Aorta (tissue), 5 donors: ENCODE measurements at regions not wholly inside any gene's neighbourhood (a gene's known extent, or its start where the extent isn't known, plus 50 kb on each side); places are given as distances from the start of the nearest gene placed in this dataset.

Source experiments
- ATAC-seq: fragments of 200-7000 bp; cut with Tn5 transposase; one replicate; pipeline ENCODE4 v1.9.1; 2022; ENCODE audit warnings: moderate library complexity; ENCODE audit not compliant: low FRiP score
- DNase-seq, 2 donors: peaks; one replicate each; pipeline ENCODE4 v3.0.0-alpha.2; 2020
- H3K27ac ChIP-seq, 2 donors: one replicate each; pipeline ENCODE4 v1.5.1; 2013; ENCODE audit warnings: low read length in 2 of 2, mild to moderate bottlenecking in 2 of 2, moderate library complexity in 2 of 2, control low read depth in 1 of 2, inconsistent platforms in 1 of 2, low read depth in 1 of 2
- H3K27me3 ChIP-seq, 2 donors: one replicate each; pipeline ENCODE4 v1.6.1; 2013; ENCODE audit warnings: control low read depth in 1 of 2, low read length in 1 of 2, mild to moderate bottlenecking in 1 of 2, moderate library complexity in 1 of 2; ENCODE audit not compliant: insufficient read depth in 2 of 2, control insufficient read depth in 1 of 2
- H3K36me3 ChIP-seq, 2 donors: one replicate each; pipeline ENCODE4 v1.6.1; 2013; ENCODE audit warnings: control low read depth in 1 of 2, low read length in 1 of 2, mild to moderate bottlenecking in 1 of 2; ENCODE audit not compliant: insufficient read depth in 2 of 2, control insufficient read depth in 1 of 2
- H3K4me1 ChIP-seq, 2 donors: one replicate each; pipeline ENCODE4 v1.6.1; 2013; ENCODE audit warnings: low read length in 2 of 2, control low read depth in 1 of 2, mild to moderate bottlenecking in 1 of 2, moderate library complexity in 1 of 2; ENCODE audit not compliant: insufficient read depth in 2 of 2, control insufficient read depth in 1 of 2
- H3K4me3 ChIP-seq, 2 donors: one replicate each; pipeline ENCODE4 v1.5.1; 2013; ENCODE audit warnings: low read length in 2 of 2, control low read depth in 1 of 2, mild to moderate bottlenecking in 1 of 2
- H3K9me3 ChIP-seq: one replicate; pipeline ENCODE4 v1.6.1; 2013; ENCODE audit warnings: mild to moderate bottlenecking, low read length; ENCODE audit not compliant: control insufficient read depth
- WGBS, 2 donors: extraction: QIAGEN DNeasy Blood & Tissue Kit; methylation state at CpG; one replicate each; pipeline ENCODE4 v1.1.7; 2013; 5-methylcytosine and 5-hydroxymethylcytosine counted together
- intact Hi-C, 2 donors: fragments of 100-400 bp; cut with DNase I; formaldehyde crosslinking; loops; one replicate each; pipeline versions ENCODE4 v1.14.2 to v1.15.0; 2022
- donor health status: healthy with polysubstance abuse.
- donor health status: Bipolar disorder and iron deficiency.
- donor health status: DM: no; HTN: no; CAD: no.
- donor health status: DM: no; HTN: no; CAD: no.
- donor health status: DM: yes; HTN: yes; CAD: no.

DNA sequence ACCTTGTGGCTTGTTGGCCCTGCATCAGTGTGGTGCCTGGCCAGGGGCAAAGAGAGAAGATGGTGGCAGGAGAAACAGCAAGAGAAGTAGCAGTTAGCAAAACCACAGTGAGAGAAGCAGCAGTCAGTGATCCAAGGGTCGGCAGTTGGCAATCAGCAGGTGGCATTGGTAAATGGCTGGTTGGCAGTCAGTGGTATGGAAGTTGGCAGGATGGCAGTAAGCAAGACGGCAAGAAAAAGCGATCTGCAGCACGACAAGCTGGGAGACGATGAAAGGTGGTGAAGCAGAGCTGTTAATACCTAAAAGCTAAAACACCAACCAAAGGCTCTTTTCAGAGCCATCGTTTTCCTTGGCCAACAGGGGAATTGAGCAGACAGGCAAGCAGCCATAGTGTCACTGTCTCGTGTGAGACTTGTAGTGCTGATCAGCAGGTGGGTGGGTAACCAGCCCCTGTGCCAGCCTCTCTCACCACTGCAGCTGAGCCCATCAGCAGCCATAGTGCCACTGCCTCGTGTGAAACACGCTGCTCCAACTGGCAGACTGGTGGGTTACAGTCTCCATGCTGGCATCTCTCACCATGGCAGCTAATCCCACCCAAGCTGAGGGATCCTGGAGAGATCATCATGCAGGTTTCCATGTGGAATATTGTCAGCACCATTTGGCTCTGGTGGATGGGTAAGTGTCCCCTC, 2078.4 kb downstream of the PCDH7 start:
- Histone ChIP-seq H3K27me3 (no peaks in the 10 kb centered on the region), H3K4me1 (no peaks in the 10 kb centered on the region), H3K27ac (no peak overlapping the region), H3K36me3 (no peaks in the 10 kb centered on the region), H3K4me3 (no peak overlapping the region), H3K9me3 (no peaks in the 10 kb centered on the region)
- DNase-seq (no peak), ATAC-seq (peak; percentile 31)
- intact Hi-C loops: no loop called here
- WGBS, 2 donors: 68 to 74% methylated on average over 9 of the region's 9 CpGs

DNA sequence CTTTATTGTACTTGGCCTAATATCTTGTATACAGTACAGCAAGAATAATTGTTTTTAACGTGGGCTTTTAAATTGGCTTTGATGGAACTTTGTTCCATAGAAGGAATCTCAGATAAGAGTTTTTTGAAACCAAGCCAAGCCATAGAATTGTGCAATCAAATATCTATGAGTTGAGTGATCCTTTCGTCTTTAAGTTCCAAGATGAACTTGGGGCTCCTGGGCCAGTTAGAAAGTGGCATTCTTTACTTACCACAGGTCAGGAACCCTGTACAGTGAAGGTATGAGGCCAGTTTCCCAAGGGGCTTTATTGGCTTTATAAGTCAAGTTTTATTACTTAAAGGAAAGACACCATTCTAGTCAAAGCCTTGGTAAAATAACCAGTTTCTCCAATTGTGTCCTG, 2104.2 kb downstream of the PCDH7 start:
- ATAC-seq: no peak
- WGBS, 2 donors: 8 to 9% methylated on average over 2 of the region's 2 CpGs

DNA sequence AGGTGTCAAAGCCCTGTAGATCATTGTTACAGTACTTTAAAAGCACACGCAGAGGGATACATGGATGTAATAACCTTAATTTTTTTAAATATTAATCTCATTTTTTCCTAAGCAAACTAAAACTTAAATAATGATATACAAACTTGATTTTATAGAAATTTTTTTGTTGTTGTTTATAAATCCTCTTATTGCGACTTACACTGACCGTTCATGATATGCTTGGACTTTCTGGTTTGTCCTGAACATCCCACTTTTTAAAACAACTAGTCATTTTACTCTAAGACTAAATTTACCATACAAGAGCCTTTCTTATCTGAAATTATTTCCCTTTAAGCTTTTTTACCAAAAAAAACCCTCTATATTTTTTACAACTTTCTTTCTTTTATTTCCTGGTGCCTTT, 2106.0 kb downstream of the PCDH7 start:
- H3K9me3 ChIP-seq: no peaks in the 10 kb centered on the region
- 85 to 89% methylated on average over 3 of the region's 3 CpGs for WGBS, 2 donors
- ATAC-seq (no peak), DNase-seq (no peak)
- intact Hi-C loops: no loop called here
- no peaks in the 10 kb centered on the region for H3K4me1 ChIP-seq
- no peaks in the 10 kb centered on the region for H3K27me3 ChIP-seq
- no peaks in the 10 kb centered on the region for H3K36me3 ChIP-seq
- H3K4me3 ChIP-seq: no peak overlapping the region
- no peak overlapping the region for H3K27ac ChIP-seq

More for the DNA sequence above, 2104.2 kb downstream of the PCDH7 start:
- Histone ChIP-seq H3K27me3 (no peaks in the 10 kb centered on the region), H3K4me3 (no peak overlapping the region), H3K27ac (no peak overlapping the region), H3K9me3 (no peaks in the 10 kb centered on the region), H3K36me3 (no peaks in the 10 kb centered on the region), H3K4me1 (no peaks in the 10 kb centered on the region)
- intact Hi-C loops: no loop called here
- DNase-seq: no peak

DNA sequence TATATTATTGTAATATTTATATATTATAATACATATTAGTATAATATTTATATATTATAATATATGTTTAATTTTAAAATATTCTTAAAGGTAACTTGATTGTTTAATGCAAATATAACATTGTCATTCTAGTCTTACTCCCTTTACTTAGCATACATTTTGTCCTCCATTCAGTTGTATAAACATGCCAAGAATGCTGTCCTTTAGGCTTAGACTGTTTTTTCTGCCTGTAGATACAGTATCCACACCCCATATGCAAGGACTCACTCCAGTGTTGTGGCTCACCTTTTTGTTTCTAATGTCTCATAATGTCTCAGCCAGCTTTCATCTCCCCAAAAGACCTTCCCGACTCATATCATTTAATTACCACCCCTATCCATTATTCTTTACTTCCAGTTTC, 2110.0 kb downstream of the PCDH7 start:
- no peaks in the 10 kb centered on the region for H3K9me3 ChIP-seq
- H3K27me3 ChIP-seq: no peaks in the 10 kb centered on the region
- no peaks in the 10 kb centered on the region for H3K36me3 ChIP-seq
- no peaks in the 10 kb centered on the region for H3K4me1 ChIP-seq
- no peak overlapping the region for H3K27ac ChIP-seq
- intact Hi-C loops: no loop called here
- H3K4me3 ChIP-seq: no peak overlapping the region
- DNase-seq (no peak), ATAC-seq (no peak)
- WGBS, 2 donors: 77 to 87% methylated on average over 1 of the region's 1 CpG

DNA sequence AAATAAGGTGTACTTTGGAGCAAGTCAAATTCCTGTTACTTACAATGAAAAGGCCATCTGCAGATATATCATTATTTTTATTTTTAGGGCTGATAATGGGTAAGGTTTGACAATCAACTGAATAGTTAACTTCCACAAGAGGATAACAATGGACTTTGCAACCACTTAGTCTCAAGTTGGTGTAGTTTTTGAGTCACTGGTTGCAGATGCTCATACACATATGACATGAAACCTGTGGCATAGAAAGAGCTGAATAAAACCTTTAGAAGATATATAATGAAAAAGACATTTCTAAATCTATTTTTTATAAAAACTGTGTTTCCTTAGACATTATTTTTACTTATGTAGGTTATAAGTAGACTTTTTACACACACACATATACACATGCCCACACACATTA, 2110.9 kb downstream of the PCDH7 start:
- Histone ChIP-seq H3K27me3 (no peaks in the 10 kb centered on the region), H3K4me3 (no peak overlapping the region), H3K9me3 (no peaks in the 10 kb centered on the region), H3K36me3 (no peaks in the 10 kb centered on the region), H3K27ac (no peak overlapping the region), H3K4me1 (no peaks in the 10 kb centered on the region)
- intact Hi-C loops: no loop called here
- ATAC-seq: no peak
- DNase-seq: no peak

DNA sequence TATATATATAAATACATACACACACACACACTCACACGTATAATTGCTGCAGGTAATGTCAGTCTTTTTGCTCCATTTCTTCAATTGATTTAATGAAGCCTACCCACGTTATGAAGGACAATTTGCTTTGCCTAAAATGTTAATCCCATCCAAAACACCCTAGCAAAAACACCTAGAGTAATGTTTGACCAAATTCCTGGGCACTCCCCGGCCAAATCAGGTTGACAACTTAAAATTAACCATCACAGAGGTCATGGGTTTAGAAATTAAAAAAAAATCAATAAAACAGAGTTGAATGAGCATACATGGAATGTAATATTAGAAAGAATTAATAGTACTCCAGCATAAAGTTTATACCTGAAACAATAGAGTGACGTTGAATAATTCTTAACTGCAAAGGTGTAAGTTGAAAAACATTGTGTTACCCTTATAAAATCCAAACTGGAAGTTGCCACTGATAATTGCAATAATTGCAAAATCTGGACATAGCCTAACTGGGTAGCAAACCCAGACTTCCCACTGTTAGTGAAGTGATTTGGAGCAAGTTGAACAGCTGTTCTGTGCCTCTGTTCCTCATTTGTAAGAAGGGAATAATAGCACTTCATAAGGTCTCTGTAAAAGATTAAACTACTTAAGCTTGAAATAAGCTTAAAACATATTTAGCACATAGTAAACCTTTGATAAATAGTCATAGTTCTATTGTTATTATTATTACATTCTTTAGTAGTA, 2120.5 kb downstream of the PCDH7 start:
- WGBS, 2 donors: 79 to 81% methylated on average over 4 of the region's 4 CpGs
- H3K27ac ChIP-seq: no peak overlapping the region
- ATAC-seq (no peak), DNase-seq (no peak)
- H3K9me3 ChIP-seq: no peaks in the 10 kb centered on the region
- H3K27me3 ChIP-seq: no peaks in the 10 kb centered on the region
- no peaks in the 10 kb centered on the region for H3K4me1 ChIP-seq
- H3K4me3 ChIP-seq: no peak overlapping the region
- H3K36me3 ChIP-seq: no peaks in the 10 kb centered on the region
- intact Hi-C loops: no loop called here

DNA sequence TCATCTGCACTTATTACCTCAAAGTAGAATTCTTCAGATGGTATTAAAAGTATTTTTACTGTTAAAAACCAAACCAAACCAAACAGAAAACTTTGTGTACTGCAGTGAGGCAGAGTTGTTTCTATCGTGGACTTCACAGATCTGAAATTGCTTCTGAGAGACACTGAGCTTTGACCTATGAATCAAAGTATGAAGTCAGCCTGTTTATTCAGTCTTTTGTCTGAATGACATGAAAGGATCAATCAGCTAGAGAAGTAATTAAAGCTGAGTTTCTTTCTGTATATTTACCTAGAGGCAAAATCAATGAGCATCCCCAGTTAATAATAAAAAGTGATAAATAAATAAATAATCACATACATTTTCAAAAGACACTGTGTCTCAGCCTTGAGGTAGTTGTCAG, 2121.0 kb downstream of the PCDH7 start:
- ATAC-seq: no peak
- intact Hi-C loops: no loop called here
- WGBS, 2 donors: 19 to 25% methylated on average over 1 of the region's 1 CpG

DNA sequence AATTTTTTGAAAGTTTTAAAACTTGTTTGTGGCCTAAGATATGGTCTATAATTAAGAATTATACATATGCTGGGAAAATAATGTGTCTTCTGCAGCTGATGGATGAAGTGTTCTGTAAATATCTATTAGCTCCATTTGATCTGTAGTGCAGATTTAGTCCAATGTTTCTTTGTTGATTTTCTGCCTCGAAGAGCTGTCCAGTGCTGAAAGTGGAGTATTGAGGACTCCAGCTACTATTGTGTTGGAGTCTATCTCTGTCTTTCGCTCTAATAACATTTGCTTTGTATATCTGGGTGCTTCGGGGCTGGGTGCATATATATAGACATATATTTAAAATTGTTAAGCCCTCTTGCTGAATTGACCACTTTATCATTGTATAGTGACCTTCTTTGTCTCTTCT, 2127.3 kb downstream of the PCDH7 start:
- WGBS, 2 donors: 63 to 70% methylated on average over 3 of the region's 3 CpGs

More for the DNA sequence above, 2121.0 kb downstream of the PCDH7 start:
- no peaks in the 10 kb centered on the region for H3K4me1 ChIP-seq
- H3K36me3 ChIP-seq: no peaks in the 10 kb centered on the region
- DNase-seq: no peak
- H3K9me3 ChIP-seq: no peaks in the 10 kb centered on the region
- no peaks in the 10 kb centered on the region for H3K27me3 ChIP-seq
- H3K4me3 ChIP-seq: no peak overlapping the region
- no peak overlapping the region for H3K27ac ChIP-seq

DNA sequence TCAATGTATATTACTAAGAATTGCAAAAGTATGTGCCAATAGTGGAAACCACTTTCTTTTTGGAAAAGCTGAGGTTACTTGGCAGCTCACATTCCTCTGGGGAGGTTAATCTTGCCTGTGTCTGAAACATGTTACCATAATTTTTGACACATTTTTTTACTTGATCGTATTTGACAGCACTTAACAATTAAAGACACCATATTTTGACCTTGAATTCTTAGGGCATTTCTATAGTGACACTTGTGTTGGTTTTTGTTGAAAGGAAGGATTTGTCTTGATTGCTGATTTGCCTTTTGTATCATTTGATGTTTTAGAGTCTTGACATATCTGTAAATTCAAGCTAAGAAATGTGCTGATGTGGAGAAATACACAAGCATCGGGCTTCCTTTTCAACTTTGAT, 2135.5 kb downstream of the PCDH7 start:
- WGBS, 2 donors: 14 to 24% methylated on average over 2 of the region's 2 CpGs

More for the DNA sequence above, 2127.3 kb downstream of the PCDH7 start:
- H3K27ac ChIP-seq: no peak overlapping the region
- H3K4me3 ChIP-seq: no peak overlapping the region
- H3K4me1 ChIP-seq: no peaks in the 10 kb centered on the region
- DNase-seq: no peak
- no peak for ATAC-seq
- no peaks in the 10 kb centered on the region for H3K36me3 ChIP-seq
- no peaks in the 10 kb centered on the region for H3K9me3 ChIP-seq
- no peaks in the 10 kb centered on the region for H3K27me3 ChIP-seq
- intact Hi-C loops: no loop called here

More for the DNA sequence above, 2135.5 kb downstream of the PCDH7 start:
- no peak overlapping the region for H3K4me3 ChIP-seq
- ATAC-seq (no peak), DNase-seq (no peak)
- no peaks in the 10 kb centered on the region for H3K27me3 ChIP-seq
- H3K9me3 ChIP-seq: no peaks in the 10 kb centered on the region
- intact Hi-C loops: no loop called here
- no peak overlapping the region for H3K27ac ChIP-seq
- no peaks in the 10 kb centered on the region for H3K4me1 ChIP-seq
- no peaks in the 10 kb centered on the region for H3K36me3 ChIP-seq
